OCI-LY7 (cell line): ENCODE measurements at regions not wholly inside any gene's neighbourhood (a gene's known extent, or its start where the extent isn't known, plus 50 kb on each side); places are given as distances from the start of the nearest gene placed in this dataset.

ENCODE experiments used
- CTCF ChIP-seq: fragments of 200-600 bp; sonication (generic); conservative IDR thresholded peaks from 2 replicates; pipeline ENCODE4 v1.5.1; 2014; ENCODE audit warnings: mild to moderate bottlenecking, antibody characterized with exemption, low read length, moderate library complexity, mixed read lengths
- EZH2phosphoT487 ChIP-seq: fragments of 200-600 bp; sonication (generic); IDR thresholded peaks from 2 replicates; pipeline ENCODE4 v1.6.1; 2018; ENCODE audit warnings: low read depth, borderline replicate concordance, mild to moderate bottlenecking, mixed run types, antibody characterized with exemption, low read length, moderate library complexity, mixed read lengths

- TF ChIP-seq CTCF (no peak), EZH2phosphoT487 (no peak)
These were observed 358.5 kb upstream of the RGMB start for GRCh38 chr5:98414938-98415337.
